ENCODE measurements at regions not wholly inside any gene's neighbourhood (a gene's known extent, or its start where the extent isn't known, plus 50 kb on each side); places are given as distances from the start of the nearest gene placed in this dataset.

DNA sequence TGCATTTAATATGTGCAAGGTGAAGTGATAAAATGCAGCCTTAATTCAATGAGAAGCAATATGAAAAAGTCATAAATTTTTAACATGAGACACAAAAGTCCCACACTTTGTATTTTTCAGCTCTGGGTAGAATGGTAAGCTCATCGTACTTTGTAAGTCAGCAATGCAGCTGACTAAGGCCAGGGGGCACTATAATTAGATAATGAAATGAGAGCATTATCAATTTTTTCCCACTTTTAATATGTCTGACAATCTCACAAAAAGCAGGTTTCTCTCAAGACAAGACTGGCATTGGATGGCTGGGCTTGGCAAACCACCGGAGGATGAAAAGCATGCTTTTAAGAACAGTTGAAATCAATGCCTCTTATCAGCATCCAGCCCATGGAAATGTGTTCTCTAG is 162.8 kb downstream of the FAM174A start:
- TF ChIP-seq, protein P1, sequence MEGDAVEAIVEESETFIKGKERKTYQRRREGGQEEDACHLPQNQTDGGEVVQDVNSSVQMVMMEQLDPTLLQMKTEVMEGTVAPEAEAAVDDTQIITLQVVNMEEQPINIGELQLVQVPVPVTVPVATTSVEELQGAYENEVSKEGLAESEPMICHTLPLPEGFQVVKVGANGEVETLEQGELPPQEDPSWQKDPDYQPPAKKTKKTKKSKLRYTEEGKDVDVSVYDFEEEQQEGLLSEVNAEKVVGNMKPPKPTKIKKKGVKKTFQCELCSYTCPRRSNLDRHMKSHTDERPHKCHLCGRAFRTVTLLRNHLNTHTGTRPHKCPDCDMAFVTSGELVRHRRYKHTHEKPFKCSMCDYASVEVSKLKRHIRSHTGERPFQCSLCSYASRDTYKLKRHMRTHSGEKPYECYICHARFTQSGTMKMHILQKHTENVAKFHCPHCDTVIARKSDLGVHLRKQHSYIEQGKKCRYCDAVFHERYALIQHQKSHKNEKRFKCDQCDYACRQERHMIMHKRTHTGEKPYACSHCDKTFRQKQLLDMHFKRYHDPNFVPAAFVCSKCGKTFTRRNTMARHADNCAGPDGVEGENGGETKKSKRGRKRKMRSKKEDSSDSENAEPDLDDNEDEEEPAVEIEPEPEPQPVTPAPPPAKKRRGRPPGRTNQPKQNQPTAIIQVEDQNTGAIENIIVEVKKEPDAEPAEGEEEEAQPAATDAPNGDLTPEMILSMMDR (IDR thresholded peaks at IDR 0.05), result peak; percentile 59
- TF ChIP-seq EZH2 (IDR thresholded peaks at IDR 0.05), result no peak

Measured in neural progenitor cell (in vitro differentiated cells).